Cerebellar cortex (tissue), 1 donor: ENCODE measurements at regions not wholly inside any gene's neighbourhood (a gene's known extent, or its start where the extent isn't known, plus 50 kb on each side); places are given as distances from the start of the nearest gene placed in this dataset.
"Not testable (repeated sequence)": the region's sequence is repeated elsewhere in the genome, so short reads cannot be mapped to it uniquely, and the experiment has no call there.

Experiments used
- DNase-seq: peaks from one replicate; pipeline ENCODE4 v3.0.0-alpha.2; 2015; ENCODE audit warnings: low spot score

GRCh38 chr4:57875829-57876392 lies 765.7 kb upstream of the IGFBP7 start:
- DNase-seq: no peak

- DNase-seq: no peak
Measured at GRCh38 chr4:57866468-57867171, 756.4 kb upstream of the IGFBP7 start.

- DNase-seq: no peak
Measured at GRCh38 chr4:57865264-57865663, 755.1 kb upstream of the IGFBP7 start.

GRCh38 chr4:57854748-57855147 lies 744.6 kb upstream of the IGFBP7 start:
- no peak for DNase-seq

DNA sequence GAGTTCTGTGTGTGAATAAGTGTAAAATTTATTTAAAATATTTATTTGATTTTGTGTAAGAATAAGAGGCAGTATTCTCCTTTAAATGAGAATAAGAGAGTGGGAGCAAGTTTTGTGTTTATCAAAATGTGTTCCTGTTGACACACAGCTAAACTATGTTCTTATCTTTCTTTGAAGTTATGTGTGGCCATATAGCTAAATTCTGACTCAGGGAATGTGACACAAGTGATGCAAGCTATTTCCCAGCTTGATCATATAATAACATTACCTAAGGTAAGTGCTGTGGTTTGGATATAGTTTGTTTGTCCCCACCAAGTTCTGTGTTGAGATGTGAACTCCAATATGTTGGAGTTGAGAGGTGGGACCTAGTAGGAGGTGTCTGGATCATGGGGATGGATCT lies 740.0 kb upstream of the IGFBP7 start:
- no peak for DNase-seq

GRCh38 chr4:57832083-57832482 lies 721.9 kb upstream of the IGFBP7 start:
- no peak for DNase-seq

- DNase-seq: no peak
Measured at GRCh38 chr4:57789666-57790065, 679.5 kb upstream of the IGFBP7 start.

DNA sequence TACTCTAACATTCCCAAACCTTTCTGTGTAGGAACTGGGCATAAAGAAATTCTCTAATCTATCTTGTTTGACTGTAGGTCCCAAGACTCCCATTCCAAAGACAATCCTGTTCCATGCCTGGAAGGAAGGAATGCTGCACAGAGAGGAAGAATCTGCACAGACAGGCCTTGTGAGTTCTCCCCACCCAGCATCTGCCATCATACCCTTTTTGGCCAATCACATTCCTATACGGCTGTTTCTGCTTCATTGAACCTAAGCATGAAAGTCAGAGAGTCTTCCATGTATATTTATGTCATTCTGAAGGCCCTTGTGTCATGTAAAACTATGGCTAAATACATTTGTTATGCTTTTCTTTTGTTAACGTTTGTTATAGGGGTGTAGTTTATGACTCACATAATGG lies 667.7 kb upstream of the IGFBP7 start:
- no peak for DNase-seq

GRCh38 chr4:57774681-57775080 lies 664.5 kb upstream of the IGFBP7 start:
- no peak for DNase-seq

DNA sequence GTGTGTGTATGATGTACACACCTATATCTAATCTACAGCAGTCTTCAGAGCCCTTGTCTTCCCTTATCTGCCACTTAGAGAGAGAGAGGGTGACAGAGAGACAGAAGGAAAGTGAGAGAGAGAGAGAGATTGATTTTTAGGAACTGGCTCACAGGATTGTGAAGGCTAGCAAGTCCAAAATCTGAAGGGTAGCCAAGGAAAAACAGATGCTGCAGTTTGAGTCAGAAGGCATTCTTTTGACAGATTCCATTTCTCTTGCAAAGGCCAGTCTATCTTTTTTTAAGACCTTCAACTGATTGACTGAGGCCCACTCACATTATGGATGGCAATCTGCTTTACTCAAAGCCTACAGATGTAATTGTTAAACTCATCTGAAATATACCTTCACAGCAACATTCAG lies 664.0 kb upstream of the IGFBP7 start:
- DNase-seq: no peak

- DNase-seq: no peak
Measured at GRCh38 chr4:57766341-57766740, 656.2 kb upstream of the IGFBP7 start.

GRCh38 chr4:57764856-57765255 lies 654.7 kb upstream of the IGFBP7 start:
- DNase-seq: no peak

DNA sequence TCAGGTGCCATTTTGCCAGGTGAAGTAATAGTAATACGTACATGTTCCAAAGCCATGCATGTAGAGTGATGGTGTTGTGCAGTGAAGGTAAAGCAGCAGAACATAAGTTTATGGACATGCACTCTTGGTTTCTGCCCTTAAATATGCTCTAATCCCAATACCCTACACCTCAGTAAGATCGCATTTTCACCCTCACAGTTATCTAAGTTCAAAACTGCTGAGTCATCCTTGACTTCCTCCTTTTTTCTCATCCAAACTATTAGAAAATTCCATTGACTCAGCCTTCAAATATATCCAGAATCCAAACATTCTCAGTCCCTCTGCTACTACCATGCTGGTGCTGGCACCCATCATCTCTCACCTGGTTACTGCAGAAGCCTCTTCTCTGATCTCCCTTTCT lies 652.9 kb upstream of the IGFBP7 start:
- DNase-seq: no peak

GRCh38 chr4:57740625-57741190 lies 630.5 kb upstream of the IGFBP7 start:
- DNase-seq: no peak

DNA sequence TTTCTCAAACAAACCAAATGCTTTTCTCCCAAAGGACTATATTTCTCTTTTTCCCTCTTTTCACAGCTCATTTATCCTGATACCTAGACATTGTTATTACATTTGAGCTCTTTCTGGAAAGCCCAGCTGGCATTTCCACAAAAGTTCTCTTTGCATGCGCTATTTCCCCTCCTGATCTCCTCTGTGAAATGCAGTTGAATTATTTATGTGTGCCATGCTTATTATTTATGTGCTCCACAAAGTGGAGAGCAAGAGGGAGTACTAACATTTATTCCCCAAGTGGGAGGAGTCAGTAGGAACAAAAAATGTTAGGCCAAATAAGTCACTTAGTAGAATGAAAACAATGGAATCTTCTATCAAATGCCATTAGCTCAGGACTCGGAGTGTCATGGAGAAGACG lies 626.6 kb upstream of the IGFBP7 start:
- no peak for DNase-seq

GRCh38 chr4:57734104-57734670 lies 624.0 kb upstream of the IGFBP7 start:
- no peak for DNase-seq

- DNase-seq: not testable (repeated sequence)
Measured at GRCh38 chr4:57729775-57730570, 619.8 kb upstream of the IGFBP7 start.

DNA sequence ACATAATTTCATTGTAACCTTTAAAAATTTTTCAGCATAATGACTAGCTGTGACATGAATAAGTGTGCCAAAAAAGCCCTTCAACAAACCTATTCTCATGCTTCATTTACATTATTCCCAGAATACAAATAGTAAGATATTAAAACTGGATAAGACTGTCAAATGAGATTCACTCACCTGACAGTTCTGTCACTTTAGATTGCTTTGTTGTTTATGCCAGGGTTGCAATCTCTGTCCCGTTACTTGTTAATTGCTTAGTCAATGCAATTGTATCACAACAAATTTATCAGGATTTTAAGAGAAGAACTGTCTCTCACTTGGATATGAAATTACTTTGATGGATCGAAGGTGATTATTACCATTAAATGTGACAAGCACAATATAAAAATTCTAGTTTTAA lies 616.0 kb upstream of the IGFBP7 start:
- no peak for DNase-seq

DNA sequence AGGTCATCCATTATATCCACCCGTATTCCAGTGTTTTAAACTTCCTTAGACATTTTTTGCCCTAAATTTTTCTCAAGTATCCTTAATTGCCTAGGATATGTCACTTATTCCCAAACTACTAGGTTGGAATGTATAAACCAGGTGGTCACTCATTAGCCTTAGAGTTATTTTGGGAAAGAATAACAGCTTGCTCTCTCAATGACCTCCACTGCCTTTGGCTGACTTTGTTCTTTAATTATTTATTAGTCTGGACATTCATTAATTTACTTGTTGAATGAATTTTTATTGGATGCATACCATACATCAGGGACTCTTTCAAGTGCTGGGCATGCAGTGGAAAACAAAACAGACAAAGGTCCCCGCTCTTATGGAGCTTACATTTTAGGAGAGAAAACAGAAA lies 609.3 kb upstream of the IGFBP7 start:
- DNase-seq: no peak

GRCh38 chr4:57714313-57714712 lies 604.1 kb upstream of the IGFBP7 start:
- not testable (repeated sequence) for DNase-seq

GRCh38 chr4:57710053-57710452 lies 599.9 kb upstream of the IGFBP7 start:
- no peak for DNase-seq

- DNase-seq: no peak
Measured at GRCh38 chr4:57691370-57691769, 581.2 kb upstream of the IGFBP7 start.
